OCI-LY3 (cell line): ENCODE measurements at regions not wholly inside any gene's neighbourhood (a gene's known extent, or its start where the extent isn't known, plus 50 kb on each side); places are given as distances from the start of the nearest gene placed in this dataset.

Experiments
- CTCF ChIP-seq: fragments of 200-600, 300-600 bp; sonication (generic); IDR thresholded peaks from 2 replicates; pipeline ENCODE4 v1.5.1; 2014; ENCODE audit warnings: antibody characterized with exemption, low read length, low read depth
- EZH2phosphoT487 ChIP-seq: fragments of 200-600 bp; shearing (Covaris generic); IDR thresholded peaks from 2 replicates; pipeline ENCODE4 v1.6.1; 2018; ENCODE audit warnings: antibody characterized with exemption, mixed run types, low read depth

DNA sequence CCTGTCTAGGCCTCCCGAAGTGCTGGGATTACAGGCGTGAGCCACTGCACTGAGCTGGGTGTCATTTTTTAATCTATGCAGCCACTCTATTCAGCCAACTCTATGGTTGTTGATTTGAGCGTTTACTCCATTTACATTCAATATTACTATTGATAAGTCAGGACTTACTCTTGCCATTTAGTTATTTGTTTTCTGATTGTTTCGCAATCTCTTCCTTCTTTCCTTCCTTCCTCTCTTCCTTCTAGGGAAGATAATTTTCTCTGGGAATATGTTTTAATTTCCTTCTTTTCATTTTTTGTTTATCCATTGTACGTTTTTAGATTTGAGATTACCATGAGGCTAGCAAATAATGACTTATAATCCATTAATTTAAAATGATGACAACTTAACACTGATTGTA is 2056.0 kb downstream of the OLFM4 start:
- TF ChIP-seq CTCF (no peak), EZH2phosphoT487 (no peak)
